ENCODE measurements at regions not wholly inside any gene's neighbourhood (a gene's known extent, or its start where the extent isn't known, plus 50 kb on each side); places are given as distances from the start of the nearest gene placed in this dataset.

DNA sequence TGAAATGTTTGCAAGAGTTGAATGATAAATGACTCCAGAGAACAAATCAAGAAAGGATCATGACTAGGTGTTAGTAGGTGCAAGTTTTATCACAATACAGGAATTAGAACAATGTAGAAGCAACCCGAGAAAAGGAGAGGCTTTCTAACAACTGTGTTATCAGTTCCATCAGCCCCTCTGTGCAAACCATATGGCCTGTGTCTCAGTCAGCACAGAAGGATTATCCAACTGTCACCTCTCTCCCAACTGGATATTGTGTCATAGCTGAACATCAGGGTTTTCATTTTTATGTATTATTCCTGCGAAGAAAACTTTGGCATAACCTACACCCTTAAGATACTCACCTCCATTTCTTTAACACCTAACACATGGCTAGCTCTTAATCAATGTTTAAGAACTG, 321.6 kb upstream of the RND3 start (continued):
- TF ChIP-seq, protein P1, sequence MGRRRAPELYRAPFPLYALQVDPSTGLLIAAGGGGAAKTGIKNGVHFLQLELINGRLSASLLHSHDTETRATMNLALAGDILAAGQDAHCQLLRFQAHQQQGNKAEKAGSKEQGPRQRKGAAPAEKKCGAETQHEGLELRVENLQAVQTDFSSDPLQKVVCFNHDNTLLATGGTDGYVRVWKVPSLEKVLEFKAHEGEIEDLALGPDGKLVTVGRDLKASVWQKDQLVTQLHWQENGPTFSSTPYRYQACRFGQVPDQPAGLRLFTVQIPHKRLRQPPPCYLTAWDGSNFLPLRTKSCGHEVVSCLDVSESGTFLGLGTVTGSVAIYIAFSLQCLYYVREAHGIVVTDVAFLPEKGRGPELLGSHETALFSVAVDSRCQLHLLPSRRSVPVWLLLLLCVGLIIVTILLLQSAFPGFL (CRISPR knock-in tag; IDR thresholded peaks at IDR 0.05; ENCODE audit: borderline replicate concordance): no peak
- TF ChIP-seq, protein P2, sequence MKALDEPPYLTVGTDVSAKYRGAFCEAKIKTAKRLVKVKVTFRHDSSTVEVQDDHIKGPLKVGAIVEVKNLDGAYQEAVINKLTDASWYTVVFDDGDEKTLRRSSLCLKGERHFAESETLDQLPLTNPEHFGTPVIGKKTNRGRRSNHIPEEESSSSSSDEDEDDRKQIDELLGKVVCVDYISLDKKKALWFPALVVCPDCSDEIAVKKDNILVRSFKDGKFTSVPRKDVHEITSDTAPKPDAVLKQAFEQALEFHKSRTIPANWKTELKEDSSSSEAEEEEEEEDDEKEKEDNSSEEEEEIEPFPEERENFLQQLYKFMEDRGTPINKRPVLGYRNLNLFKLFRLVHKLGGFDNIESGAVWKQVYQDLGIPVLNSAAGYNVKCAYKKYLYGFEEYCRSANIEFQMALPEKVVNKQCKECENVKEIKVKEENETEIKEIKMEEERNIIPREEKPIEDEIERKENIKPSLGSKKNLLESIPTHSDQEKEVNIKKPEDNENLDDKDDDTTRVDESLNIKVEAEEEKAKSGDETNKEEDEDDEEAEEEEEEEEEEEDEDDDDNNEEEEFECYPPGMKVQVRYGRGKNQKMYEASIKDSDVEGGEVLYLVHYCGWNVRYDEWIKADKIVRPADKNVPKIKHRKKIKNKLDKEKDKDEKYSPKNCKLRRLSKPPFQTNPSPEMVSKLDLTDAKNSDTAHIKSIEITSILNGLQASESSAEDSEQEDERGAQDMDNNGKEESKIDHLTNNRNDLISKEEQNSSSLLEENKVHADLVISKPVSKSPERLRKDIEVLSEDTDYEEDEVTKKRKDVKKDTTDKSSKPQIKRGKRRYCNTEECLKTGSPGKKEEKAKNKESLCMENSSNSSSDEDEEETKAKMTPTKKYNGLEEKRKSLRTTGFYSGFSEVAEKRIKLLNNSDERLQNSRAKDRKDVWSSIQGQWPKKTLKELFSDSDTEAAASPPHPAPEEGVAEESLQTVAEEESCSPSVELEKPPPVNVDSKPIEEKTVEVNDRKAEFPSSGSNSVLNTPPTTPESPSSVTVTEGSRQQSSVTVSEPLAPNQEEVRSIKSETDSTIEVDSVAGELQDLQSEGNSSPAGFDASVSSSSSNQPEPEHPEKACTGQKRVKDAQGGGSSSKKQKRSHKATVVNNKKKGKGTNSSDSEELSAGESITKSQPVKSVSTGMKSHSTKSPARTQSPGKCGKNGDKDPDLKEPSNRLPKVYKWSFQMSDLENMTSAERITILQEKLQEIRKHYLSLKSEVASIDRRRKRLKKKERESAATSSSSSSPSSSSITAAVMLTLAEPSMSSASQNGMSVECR (CRISPR knock-in tag; IDR thresholded peaks at IDR 0.05; ENCODE audit: borderline replicate concordance): no peak

DNA sequence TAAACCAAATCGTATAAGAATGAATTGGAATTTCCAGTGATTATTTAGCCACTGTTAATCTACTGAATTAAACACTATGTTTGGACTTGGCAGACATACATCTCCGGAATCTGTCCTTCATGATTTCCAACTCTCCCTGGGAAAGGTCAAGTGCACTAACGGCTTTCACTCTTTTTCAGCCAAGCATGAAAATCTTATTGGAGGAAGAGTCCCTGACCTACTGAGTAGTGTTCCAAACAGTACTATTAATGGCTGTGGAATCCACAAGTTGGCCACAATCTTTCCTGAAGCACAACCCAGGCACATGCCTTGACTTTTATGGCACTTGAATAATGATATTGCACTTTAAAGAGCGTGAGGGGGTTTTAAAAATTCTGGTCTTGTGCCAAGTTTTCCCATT, 318.9 kb upstream of the RND3 start:
- no peak for ATAC-seq
- Mint-ChIP-seq H3K27ac (no peak overlapping the region), H3K27me3 (ENCODE audit: low read depth) (no peaks in the 10 kb centered on the region; the same call in 1 of the 2 replicates), H3K4me3 (no peak overlapping the region), H3K4me1 (peaks cover 12% of the 10 kb centered on the region), H3K36me3 (peaks cover 10% of the 10 kb centered on the region), H3K9me3 (peaks cover 17% of the 10 kb centered on the region)
- ChIA-PET POLR2A (no interaction called here), CTCF (no interaction called here)
- DNase-seq (ENCODE audit: low spot score): no peak
- TF ChIP-seq SOX15 (CRISPR knock-in tag; IDR thresholded peaks at IDR 0.05): no peak

DNA sequence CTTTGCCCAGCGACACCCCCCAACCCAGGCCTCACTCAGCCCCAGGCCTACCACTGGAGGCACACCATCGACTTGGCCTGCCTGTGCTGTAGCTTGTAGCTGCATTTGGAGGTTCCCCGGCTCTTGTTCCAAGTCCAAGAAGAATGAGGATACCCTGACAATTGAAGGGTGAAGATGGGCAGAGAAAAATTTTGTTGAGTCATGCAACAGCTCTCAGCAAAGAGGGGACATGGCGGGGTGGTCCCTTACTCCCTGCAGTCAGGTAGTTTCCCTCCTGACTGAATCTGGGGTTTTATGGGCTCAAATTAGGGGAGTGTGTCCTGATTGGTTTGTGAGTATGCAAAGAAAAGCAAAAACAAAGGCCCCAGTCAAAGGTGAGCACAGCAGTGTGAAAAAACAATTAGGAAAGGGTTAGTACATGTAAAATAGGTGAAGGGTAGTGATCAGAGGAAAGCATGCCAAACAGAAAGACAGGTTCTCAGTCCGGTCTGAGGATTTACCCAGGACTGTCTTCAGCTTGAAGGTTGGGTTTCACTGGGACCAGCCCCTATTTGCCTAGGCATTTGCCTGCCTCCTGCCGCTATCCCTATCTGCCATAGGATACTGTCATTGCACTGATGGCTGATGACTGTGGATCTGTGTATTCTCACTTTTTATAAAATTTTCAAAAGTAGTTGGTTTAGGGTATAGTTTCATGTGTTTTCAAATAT, 316.4 kb upstream of the RND3 start:
- ChIA-PET POLR2A (no interaction called here), CTCF (no interaction called here)
- TF ChIP-seq IRF2 (CRISPR knock-in tag; IDR thresholded peaks at IDR 0.05; ENCODE audit: borderline replicate concordance, low read depth) (no peak), SOX15 (CRISPR knock-in tag; IDR thresholded peaks at IDR 0.05) (no peak), HMGA2 (CRISPR knock-in tag; IDR thresholded peaks at IDR 0.05) (no peak), ELF4 (CRISPR knock-in tag; IDR thresholded peaks at IDR 0.05; ENCODE audit: low read depth) (no peak)
- TF ChIP-seq, protein P3, sequence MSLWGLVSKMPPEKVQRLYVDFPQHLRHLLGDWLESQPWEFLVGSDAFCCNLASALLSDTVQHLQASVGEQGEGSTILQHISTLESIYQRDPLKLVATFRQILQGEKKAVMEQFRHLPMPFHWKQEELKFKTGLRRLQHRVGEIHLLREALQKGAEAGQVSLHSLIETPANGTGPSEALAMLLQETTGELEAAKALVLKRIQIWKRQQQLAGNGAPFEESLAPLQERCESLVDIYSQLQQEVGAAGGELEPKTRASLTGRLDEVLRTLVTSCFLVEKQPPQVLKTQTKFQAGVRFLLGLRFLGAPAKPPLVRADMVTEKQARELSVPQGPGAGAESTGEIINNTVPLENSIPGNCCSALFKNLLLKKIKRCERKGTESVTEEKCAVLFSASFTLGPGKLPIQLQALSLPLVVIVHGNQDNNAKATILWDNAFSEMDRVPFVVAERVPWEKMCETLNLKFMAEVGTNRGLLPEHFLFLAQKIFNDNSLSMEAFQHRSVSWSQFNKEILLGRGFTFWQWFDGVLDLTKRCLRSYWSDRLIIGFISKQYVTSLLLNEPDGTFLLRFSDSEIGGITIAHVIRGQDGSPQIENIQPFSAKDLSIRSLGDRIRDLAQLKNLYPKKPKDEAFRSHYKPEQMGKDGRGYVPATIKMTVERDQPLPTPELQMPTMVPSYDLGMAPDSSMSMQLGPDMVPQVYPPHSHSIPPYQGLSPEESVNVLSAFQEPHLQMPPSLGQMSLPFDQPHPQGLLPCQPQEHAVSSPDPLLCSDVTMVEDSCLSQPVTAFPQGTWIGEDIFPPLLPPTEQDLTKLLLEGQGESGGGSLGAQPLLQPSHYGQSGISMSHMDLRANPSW (CRISPR knock-in tag; conservative IDR thresholded peaks at IDR 0.05; ENCODE audit: low read depth): no peak
- DNase-seq (ENCODE audit: low spot score) (no peak), ATAC-seq (peak; percentile 75)
- peaks cover 27% of the 10 kb centered on the region for H3K9me3 Mint-ChIP-seq
- no peaks in the 10 kb centered on the region; the same call in 1 of the 2 replicates for H3K27me3 Mint-ChIP-seq (ENCODE audit: low read depth)
- peaks cover 10% of the 10 kb centered on the region for H3K36me3 Mint-ChIP-seq
- peak overlapping the region; percentile 77; the same call in 1 of the 2 replicates for H3K27ac Mint-ChIP-seq
- H3K4me3 Mint-ChIP-seq: no peak overlapping the region
- peaks cover 12% of the 10 kb centered on the region for H3K4me1 Mint-ChIP-seq

DNA sequence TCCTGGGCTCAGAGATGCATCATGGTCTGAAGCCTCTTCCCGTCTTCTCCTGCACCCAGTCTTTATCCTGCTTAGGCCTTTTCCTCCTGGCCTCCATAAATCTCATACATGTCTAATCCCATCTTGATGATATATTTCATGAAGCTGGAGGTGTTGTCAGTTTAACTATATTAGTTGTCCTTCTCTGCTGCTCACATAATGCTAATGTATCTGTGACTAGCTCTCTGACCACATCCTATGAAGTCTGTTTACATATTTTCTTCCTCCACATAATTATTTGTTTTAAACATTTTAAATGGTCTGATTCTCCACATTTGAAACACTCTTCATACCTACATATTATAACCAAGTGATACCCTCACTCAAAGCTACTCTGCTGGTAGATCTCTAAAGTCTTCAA, 315.2 kb upstream of the RND3 start:
- DNase-seq (ENCODE audit: low spot score) (no peak), ATAC-seq (no peak)
- H3K9me3 Mint-ChIP-seq: peaks cover 28% of the 10 kb centered on the region
- H3K4me3 Mint-ChIP-seq: no peak overlapping the region
- peaks cover 12% of the 10 kb centered on the region for H3K4me1 Mint-ChIP-seq
- ChIA-PET POLR2A (no interaction called here), CTCF (no interaction called here)
- no peak overlapping the region for H3K27ac Mint-ChIP-seq
- no peaks in the 10 kb centered on the region; the same call in 1 of the 2 replicates for H3K27me3 Mint-ChIP-seq (ENCODE audit: low read depth)
- H3K36me3 Mint-ChIP-seq: peaks cover 10% of the 10 kb centered on the region
- TF ChIP-seq ESRRA (CRISPR knock-in tag; IDR thresholded peaks at IDR 0.05; ENCODE audit: borderline replicate concordance): no peak
- TF ChIP-seq SMAD3 (CRISPR knock-in tag; IDR thresholded peaks at IDR 0.05; ENCODE audit: borderline replicate concordance): no peak
- no peak for TF ChIP-seq ZNF396 (CRISPR knock-in tag; IDR thresholded peaks at IDR 0.05; ENCODE audit: borderline replicate concordance)
- TF ChIP-seq, protein P4, sequence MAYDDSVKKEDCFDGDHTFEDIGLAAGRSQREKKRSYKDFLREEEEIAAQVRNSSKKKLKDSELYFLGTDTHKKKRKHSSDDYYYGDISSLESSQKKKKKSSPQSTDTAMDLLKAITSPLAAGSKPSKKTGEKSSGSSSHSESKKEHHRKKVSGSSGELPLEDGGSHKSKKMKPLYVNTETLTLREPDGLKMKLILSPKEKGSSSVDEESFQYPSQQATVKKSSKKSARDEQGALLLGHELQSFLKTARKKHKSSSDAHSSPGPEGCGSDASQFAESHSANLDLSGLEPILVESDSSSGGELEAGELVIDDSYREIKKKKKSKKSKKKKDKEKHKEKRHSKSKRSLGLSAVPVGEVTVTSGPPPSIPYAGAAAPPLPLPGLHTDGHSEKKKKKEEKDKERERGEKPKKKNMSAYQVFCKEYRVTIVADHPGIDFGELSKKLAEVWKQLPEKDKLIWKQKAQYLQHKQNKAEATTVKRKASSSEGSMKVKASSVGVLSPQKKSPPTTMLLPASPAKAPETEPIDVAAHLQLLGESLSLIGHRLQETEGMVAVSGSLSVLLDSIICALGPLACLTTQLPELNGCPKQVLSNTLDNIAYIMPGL (CRISPR knock-in tag; IDR thresholded peaks at IDR 0.05): no peak
- no peak for TF ChIP-seq ZNF671 (CRISPR knock-in tag; IDR thresholded peaks at IDR 0.05)
- TF ChIP-seq CBFB (CRISPR knock-in tag; IDR thresholded peaks at IDR 0.05; ENCODE audit: low read depth): no peak
- TF ChIP-seq ZNF219 (CRISPR knock-in tag; IDR thresholded peaks at IDR 0.05; ENCODE audit: borderline replicate concordance): no peak
- no peak for TF ChIP-seq SMAD4 (CRISPR knock-in tag; IDR thresholded peaks at IDR 0.05)

Measured in WTC11 (cell line).